GM21576 (cell line): ENCODE measurements at regions not wholly inside any gene's neighbourhood (a gene's known extent, or its start where the extent isn't known, plus 50 kb on each side); places are given as distances from the start of the nearest gene placed in this dataset.

ENCODE experiments used
- ATAC-seq: cut with Tn5 transposase; IDR thresholded peaks from one replicate; pipeline ENCODE4 v1.9.1; 2021; ENCODE audit warnings: mild to moderate bottlenecking, moderate library complexity; ENCODE audit not compliant: unreplicated experiment

DNA sequence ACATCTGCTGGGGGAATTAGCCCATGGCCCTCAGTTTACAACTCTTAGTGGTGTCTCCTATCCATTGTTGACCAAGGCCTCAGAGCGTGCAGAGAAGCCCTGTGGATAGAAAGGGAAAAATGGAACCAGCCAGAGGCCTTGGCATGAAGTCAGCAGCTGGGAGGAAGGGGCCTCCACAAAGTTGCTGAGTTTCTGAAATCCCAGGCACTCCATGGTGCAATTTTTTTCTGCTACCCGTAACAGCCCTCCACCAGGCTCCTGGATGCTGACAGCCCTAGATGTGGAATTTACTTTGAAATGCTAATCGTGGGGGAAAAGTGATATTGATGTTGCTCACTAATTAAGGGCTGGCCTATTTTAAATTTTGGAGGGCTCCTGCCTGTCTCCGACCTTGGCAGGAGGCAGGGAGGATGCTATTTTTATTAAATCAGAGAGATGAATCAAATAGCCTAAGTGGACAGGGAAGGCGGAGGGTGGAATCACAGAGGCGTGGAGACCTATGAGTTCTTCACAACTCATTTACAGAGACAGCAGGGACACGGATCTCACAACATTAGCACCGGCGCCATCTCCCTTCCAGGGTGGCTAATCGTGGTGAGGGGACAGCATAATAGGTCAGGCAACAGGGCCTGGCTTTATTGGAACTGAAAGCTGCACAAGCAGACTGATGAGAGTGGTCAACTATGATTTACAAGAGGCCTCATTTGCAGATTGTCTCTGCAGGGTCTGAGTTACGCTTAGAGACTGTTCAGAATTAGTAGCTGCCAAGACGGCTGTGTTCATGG lies 99.8 kb upstream of the WSCD2 start:
- no peak for ATAC-seq

DNA sequence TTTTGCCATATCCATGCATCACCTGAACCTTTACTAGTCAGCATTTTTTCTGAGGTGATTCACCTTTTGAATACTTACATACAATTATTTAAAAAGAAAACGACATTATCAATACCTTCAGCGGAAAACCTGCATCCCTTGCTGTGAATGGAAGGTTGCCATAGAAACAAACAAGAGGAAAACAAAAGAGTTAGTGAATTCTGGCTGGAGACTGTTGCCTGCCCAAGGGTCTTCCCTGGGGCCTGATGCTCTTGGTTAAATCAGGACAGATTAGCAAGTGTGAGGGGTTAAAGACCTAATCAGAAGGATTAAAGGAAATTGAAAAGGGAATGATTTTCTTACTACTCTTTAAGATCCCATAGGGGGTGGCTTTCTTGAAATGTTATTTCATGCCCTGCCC lies 96.0 kb upstream of the WSCD2 start:
- no peak for ATAC-seq

DNA sequence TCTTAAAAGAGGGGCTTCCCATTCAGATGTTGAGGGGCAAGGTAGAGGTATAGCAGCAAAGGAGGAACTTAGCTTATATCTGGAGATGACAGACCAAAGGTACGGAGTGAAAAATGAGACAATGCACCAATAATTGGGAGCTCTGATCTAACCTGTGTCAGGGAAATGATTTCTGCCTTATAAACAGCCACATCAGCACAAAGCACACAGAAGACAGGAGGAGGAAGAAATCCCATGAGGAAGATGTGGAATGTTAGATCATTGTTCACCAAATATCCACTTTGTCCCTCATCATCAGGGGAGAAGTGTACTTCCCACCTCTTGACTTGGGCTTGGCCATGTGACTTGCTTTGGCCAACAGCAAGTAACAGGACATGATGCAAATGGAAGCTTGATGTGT lies 93.7 kb upstream of the WSCD2 start:
- no peak for ATAC-seq

DNA sequence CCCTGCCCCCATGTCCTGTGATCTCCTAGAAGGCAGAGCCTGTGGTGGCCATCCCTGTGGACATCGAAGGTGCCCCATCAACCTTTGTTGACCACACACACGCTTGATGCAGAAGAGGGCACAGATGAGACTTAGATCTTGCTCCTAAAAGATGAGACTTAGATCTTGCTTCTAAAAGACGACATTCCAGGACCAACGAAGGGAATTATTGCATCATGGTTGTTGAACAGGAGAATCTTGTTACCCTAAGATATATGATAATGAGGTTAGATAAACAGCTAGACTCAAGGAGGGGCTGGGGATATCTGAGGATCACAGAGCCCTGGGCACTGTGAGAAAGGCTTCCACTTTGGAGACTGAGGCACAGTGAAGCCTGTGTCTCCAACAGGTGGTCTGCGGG lies 91.1 kb upstream of the WSCD2 start:
- ATAC-seq = no peak

DNA sequence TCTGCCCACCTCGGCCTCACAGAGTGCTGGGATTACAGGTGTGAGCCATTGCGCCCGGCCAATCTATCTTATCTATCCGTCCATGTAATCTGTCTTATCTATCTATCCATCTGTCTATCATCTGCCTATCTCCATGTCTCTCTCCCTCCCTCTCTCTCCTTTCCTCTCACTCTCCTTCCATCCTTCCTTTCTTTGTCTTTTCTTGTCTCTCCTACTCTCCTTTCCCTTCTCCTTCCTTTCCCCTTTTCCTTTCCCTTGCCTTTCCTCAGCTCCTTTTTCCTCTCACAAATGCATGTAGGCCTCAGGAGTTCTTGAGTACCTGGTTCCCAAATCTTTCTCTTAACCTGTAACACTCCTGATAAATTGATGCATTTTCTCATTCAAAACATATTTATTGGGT lies 89.3 kb upstream of the WSCD2 start:
- ATAC-seq = no peak

DNA sequence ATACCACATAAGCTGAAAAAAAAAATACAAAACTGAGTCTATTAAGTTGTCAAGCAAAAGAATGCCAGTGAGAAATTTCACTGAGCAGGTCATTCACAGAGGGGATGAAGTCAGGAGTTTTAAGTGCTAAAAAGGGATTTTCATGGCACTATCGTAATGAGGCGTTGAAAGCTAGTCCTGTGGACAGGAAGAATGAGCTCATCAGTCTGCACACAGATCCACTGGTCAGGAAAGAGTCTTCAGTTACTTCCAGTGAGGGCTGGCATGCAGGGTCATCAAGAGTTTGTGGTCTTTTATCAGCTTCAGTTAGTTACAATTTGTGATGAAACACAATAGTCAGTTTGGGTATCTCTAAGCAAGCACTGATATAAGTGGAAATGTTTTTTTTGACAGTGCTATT lies 88.1 kb upstream of the WSCD2 start:
- no peak for ATAC-seq

DNA sequence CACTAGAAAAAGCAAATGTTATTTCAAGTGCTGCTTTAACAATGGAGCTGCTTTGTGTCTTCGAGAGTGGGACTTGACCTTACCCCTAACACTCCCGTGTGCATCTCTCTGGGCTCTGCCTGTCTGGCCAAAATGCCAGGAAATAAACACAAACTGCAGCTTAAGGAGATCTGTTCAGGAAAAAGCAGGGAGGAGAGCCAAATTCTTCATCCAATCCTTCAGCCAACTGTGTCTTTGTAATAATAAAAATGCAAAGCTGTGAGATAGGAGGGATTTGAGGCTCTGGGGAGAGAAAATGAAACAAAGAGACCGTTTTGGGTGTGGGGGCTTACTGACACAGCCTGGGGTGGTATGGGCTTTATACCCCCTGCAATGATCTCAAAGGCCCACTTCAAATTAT lies 85.8 kb upstream of the WSCD2 start:
- no peak for ATAC-seq

DNA sequence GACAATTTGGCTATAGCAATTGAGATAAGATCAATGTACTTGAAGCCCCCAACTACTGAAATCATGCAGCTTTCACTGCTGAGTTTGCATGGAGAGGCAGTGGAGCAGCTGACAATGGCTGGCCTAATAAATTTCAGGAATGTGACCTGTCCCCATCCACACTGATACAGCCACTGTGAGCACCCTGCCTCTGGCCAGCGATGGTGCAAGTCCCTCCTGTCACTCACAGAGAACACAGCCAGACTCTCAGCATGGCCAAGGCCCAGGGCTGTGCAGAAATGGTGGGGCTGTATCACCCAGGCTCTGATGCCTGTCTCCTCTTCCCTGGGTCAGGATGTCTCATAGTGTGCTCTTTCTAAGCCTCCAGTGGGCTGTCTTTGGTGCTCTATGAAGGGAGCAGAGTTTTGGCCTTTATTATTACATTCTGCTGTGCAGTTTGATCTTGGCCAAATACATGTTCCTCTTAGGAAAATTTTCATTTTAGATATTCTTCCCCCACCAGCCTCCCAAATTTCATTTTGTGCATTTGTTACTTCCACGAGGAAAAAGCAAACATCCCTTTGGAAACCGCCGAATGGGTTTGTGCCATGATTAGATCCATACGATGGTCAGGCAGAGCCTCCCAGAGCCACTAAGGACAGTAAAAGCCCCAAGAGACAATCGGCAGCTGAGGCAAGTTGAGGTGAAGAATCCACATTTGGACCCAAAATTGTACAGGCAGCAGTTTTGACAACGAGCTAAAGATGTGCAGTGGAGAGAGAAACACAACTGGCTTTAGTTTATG lies 85.1 kb upstream of the WSCD2 start:
- ATAC-seq = no peak

DNA sequence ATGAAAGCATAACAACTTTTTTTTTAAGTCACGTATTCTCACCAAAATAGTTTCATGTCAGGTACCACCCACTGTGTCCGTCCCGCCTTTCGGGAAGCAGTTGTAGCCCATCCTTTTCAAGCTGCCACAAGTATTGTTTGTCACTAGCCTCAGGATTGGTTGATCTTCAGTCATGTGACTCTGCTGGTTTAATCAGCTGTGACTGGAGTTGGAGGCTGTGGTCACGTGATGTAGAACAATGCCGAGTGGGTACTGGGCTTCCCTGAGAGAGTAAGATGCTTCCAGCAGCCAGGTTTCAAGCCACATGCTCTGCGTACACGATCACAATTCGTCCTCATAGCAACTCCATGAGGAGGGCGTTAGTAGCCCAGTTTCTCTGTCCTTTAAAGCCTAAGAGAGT lies 83.0 kb upstream of the WSCD2 start:
- no peak for ATAC-seq

DNA sequence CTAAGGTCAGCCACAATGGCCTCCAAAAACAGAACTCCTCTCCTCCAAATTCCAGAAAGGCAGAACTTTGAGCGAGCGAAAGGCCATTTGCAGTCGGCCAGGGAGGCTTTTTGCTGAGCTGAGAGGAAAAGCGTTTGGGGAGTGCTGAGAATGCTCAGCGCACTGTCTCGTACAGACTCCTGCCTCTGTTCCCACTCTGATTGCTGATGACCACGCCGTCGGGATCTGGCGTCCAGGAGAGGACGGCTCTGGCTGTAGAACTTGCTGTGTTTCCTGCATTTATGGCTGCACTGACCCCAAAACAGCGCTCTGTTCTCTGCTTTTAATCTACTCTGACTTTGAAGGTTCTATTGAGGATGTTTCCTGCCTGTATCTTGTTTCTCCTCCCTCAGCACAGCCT lies 82.4 kb upstream of the WSCD2 start:
- ATAC-seq = no peak

DNA sequence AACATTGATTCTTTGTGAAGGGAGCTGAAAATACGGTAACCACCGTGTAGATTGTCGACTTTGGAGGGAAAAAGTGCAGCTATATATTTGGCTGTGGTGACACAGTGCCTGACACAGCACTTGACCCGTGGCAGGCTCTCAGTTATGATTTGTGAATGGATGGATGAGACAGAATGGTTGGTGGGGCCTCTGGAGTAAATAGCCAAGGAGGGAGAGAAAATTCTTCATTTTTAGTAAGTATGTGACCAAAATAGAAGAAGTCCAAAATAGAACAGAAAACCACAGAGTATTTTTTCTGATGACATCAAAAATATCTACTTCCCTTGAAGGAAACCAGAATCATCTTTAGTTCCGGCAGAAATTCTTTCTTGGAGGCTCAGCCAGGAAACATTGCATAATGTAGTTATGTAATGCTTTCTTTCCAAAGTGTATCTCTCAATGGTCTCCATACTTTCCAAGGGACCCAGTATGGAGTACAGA lies 82.0 kb upstream of the WSCD2 start:
- no peak for ATAC-seq

DNA sequence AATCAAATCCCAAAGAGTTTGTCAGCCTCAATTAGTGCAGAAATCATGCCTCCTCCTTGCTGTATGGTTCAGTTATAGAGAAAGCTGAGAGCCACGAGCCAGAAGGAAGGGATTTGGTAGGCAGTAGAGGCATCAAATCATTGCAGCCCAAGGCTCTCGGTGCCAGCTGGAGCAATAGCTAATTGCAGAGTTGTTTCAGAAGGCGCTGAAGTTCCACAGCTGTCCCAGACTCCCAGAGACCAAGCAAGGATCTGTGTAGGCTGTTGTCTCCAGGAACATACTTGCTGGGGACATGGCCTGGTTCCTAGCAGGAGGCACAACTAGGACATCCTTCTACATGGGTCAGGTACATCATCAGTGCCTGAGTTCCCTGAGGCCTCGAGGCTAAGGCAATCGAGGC lies 80.4 kb upstream of the WSCD2 start:
- ATAC-seq = no peak

DNA sequence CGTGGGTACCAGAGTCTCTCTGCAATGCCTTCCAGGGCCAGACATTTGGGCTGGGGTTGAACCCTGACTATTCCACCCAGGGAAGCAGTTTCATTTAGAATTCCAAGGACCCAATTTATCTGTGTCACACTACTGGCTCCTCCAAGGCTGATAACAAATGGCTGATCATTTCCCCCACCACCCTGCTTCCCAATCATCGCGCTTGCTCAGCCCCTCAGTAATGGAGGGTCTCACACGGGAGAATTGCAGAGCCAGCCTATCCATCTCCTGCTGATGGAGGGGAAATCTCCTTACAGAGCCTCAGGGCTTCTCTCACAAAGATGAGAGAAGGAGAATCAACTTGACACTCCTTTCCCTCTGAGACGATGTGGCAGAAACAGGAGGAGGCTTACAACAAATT lies 78.4 kb upstream of the WSCD2 start:
- ATAC-seq = no peak

DNA sequence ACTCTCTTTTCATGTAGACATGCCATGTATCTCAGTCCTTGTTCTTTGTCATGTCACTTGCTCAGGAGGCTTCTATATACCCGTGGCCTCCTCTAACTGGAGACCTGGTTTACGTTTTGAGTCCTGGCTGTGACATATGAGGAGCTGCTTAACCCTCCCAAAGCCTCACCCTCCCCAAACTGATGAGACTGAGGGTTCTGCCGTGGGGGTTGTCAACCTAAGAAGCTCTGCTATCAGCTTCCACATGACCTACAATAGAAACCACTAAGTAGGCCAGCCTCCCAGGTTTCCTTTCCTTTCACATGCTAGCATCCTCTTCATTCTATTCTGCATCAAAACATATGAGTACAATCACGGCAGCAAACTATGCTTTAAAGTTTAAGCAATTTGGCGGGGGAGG lies 76.8 kb upstream of the WSCD2 start:
- ATAC-seq = no peak

DNA sequence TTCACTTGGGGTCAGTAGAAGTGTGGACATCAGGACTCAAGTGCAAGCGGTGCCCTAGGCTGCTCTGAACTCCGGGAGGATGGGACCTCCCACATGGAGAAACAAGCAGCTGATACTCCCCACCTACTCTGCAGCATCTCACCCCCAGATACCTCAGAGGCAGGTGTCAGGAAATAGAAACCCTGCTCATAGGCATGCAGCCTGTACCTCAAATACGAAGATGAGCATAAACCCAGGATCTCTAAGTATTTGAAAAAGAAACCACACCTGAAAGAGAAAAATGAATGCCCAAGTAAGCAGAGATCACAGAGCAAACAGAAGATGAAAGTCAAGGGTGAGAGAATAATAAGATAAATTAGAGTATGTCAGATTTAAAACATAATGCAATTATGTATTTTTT lies 75.6 kb upstream of the WSCD2 start:
- ATAC-seq = no peak

DNA sequence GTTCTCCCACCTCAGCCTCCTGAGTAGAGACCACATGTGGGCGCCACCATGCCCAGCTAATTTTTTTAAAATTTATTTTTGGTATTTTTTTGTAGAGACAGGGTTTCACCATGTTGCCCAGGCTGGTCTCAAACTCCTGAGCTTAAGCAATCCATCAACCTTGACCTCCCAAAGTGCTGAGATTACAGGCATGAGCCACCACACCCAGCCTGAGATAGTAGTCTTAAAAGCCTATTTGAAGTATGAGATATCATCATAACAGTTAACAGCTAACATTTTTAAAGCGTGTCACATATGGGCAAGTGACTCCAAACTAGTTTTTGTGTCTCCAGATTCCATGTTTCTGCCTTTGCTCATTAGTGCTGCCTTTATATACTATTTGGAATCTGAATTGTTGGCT lies 74.6 kb upstream of the WSCD2 start:
- no peak for ATAC-seq

DNA sequence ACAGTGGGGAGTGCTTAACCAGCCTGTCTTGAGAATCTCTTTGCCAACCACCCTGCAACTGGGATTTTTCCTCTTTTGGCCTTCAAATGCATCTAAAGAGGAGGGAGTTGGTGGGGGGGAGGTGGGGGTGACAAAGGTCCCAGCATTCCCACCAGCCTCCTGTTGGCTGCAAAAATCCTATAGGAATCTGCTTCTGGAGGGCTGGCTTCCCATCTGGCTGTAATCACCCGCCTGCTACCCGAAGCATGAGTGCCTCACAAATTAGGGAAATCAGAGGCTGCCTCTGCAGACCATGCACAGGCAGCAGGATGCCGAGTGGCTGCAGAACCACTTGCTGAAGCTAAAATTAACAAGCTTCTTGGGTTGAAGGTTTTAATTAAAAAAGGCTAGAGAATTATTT lies 73.9 kb upstream of the WSCD2 start:
- no peak for ATAC-seq

DNA sequence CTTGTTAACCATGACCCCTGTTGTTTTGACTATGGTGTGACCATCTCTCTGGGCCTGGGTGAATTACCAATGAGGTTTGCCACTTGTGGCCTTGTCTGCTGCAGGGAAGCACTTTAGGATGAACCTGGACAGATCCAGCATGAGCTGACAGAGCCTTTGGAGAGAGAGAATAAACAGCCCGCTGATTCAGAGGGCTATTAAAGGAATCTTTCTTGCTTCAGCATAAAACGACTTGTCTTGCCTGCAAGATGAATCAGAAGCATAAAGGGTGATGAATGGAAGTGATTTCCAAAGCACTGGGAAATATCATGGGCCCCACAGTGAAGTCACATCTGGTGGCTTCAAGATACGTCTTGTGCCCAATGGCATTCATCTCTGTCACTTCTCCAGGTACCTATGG lies 69.0 kb upstream of the WSCD2 start:
- ATAC-seq = no peak

DNA sequence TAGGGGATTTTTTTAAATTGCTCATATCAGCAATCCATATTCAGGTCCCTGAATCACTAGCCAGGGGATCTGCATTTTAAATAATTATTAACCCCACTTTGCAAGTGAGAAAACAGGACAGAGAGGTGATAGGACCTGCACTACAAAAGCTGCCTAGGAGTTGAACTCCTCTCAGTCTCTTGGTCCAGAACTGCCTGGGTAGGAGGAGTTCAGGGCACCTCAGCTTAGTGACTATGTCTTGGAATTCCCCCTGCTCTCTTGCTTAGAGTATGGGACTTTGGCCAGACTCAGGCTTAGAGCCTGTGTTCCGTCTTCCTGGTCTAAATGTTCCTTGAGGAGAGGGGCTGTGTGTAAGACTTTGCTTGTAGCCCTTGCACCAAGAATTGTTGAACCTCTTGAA lies 68.2 kb upstream of the WSCD2 start:
- ATAC-seq = no peak

DNA sequence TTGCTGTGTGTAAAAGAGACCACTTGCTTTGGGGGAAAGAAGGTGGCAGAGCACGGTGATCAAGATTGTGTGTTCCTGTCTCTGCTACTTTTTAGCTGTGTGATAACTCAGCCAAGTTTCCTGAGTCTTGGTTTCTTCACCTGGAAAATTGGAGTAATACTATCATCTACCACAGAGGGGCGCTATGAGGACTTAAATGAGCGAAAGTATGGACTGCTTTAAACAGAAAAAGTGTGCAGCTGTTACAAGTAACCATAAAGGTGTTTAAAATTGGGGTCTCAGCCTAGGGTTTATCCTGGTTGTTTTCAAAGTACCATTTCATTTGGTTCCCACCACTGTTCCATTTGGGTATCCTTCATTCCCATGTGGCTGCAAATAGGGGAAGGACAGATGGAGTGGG lies 65.9 kb upstream of the WSCD2 start:
- ATAC-seq = no peak

DNA sequence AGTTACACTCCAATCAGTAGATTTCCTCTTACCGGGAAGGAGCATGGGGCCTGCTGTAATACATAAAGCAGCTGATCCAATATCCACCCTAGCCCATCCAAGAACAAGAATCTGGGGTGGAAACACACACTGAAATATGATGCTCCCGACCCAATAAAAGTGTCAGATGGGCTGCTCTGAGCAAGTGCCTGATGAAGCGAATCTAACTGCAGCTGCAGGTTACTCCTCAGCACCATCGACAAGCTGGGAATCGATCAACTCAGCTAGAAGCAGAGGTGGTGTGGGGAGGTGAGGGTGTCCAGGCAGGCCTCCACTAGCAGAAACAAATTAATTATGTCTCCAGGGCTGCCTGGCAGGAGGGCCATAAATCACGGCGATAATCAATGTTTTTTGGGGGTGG lies 64.0 kb upstream of the WSCD2 start:
- no peak for ATAC-seq
